B cell (primary cell): ENCODE measurements at regions not wholly inside any gene's neighbourhood (a gene's known extent, or its start where the extent isn't known, plus 50 kb on each side); places are given as distances from the start of the nearest gene placed in this dataset.

Source experiments
- ATAC-seq: fragments of 200-7000 bp; cut with Tn5 transposase; one replicate; pipeline ENCODE4 v1.10.0; 2021; ENCODE audit warnings: low read depth, mild to moderate bottlenecking, moderate number of reproducible peaks, moderate library complexity
- CTCF ChIA-PET: fragments of 350-600 bp; sonication (Branson Sonifier 250); formaldehyde crosslinking; loops from one replicate; lab custom pipeline; 2021; ENCODE audit warnings: antibody characterized with exemption, inconsistent platforms; lab: Charles Lee
- POLR2A ChIA-PET: fragments of 350-600 bp; sonication (Branson Sonifier 250); formaldehyde crosslinking; loops from one replicate; lab custom pipeline; 2021; ENCODE audit warnings: antibody characterized with exemption; lab: Charles Lee
- DNase-seq: peaks from one replicate; pipeline ENCODE4 v3.0.0; 2013
- H2AFZ ChIP-seq: 2 replicates; pipeline ENCODE4 v1.6.1; 2012; ENCODE audit warnings: mild to moderate bottlenecking, low read depth, low read length; ENCODE audit not compliant: insufficient read depth, poor library complexity, severe bottlenecking
- H3K27ac ChIP-seq, 2 donors: 1 replicate in 1 of 2; 2 replicates in 1 of 2; pipeline ENCODE4 v1.5.1; 2012 to 2013; ENCODE audit warnings: low read length in 2 of 2, mild to moderate bottlenecking in 2 of 2, moderate library complexity in 1 of 2
- H3K27me3 ChIP-seq, 4 experiments: fragments of 200-600 bp in 1 of 4; sonication (generic) in 1 of 4; replicated peaks in 1 of 4; 1 replicate in 2 of 4; 2 replicates in 2 of 4; pipeline versions ENCODE4 v1.6.1 to v1.7.0; 2013 to 2016; ENCODE audit warnings: low read length in 3 of 4, mild to moderate bottlenecking in 2 of 4, mixed read lengths in 1 of 4, moderate library complexity in 1 of 4; ENCODE audit not compliant: insufficient read depth in 4 of 4, control insufficient read depth in 3 of 4; ENCODE audit errors: control extremely low read depth in 1 of 4
- H3K36me3 ChIP-seq, 2 experiments: replicated peaks in 1 of 2; 1 replicate in 1 of 2; 2 replicates in 1 of 2; pipeline versions ENCODE4 v1.6.1 to v1.7.1; 2013; ENCODE audit warnings: low read length in 1 of 2; ENCODE audit not compliant: insufficient read depth in 2 of 2, control insufficient read depth in 1 of 2; ENCODE audit errors: control extremely low read depth in 1 of 2, extremely low read depth in 1 of 2
- H3K4me1 ChIP-seq, 2 donors: fragments of 200-600 bp in 1 of 2; sonication (generic) in 1 of 2; 1 replicate in 1 of 2; 2 replicates in 1 of 2; pipeline versions ENCODE4 v1.5.1 to v1.6.1; 2013 to 2017; ENCODE audit warnings: low read length in 2 of 2; ENCODE audit not compliant: control insufficient read depth in 2 of 2, insufficient read depth in 2 of 2
- H3K4me2 ChIP-seq: replicated peaks from 2 replicates; pipeline ENCODE3; 2012; ENCODE audit warnings: mild to moderate bottlenecking, low read depth, low read length; ENCODE audit not compliant: poor library complexity, severe bottlenecking
- H3K4me3 ChIP-seq, 5 experiments: fragments of 200-600 bp in 1 of 5; sonication (generic) in 1 of 5; 1 replicate in 3 of 5; 2 replicates in 2 of 5; pipeline versions ENCODE4 v1.5.1 to v1.7.0; 2011 to 2016; ENCODE audit warnings: low read length in 4 of 5, mild to moderate bottlenecking in 4 of 5, low read depth in 2 of 5, control low read depth in 1 of 5, moderate library complexity in 1 of 5; ENCODE audit not compliant: insufficient read depth in 1 of 5; ENCODE audit errors: control extremely low read depth in 1 of 5, extremely low read depth in 1 of 5
- H3K79me2 ChIP-seq: fragments of 200-600 bp; sonication (generic); one replicate; pipeline ENCODE4 v1.6.0; 2016; ENCODE audit warnings: low read length; ENCODE audit not compliant: control insufficient read depth, insufficient read depth
- H3K9ac ChIP-seq: fragments of 200-600 bp; sonication (generic); 2 replicates; pipeline ENCODE4 v1.6.1; 2017; ENCODE audit warnings: mild to moderate bottlenecking, low read length, moderate library complexity
- H3K9me3 ChIP-seq, 3 donors: one replicate each; pipeline versions ENCODE4 v1.6.1 to v1.7.1; 2013; ENCODE audit warnings: low read length in 2 of 3; ENCODE audit not compliant: control insufficient read depth in 2 of 3, insufficient read depth in 1 of 3; ENCODE audit errors: control extremely low read depth in 1 of 3
- H4K20me1 ChIP-seq: 2 replicates; pipeline ENCODE4 v1.6.0; 2012; ENCODE audit warnings: mild to moderate bottlenecking, low read length; ENCODE audit not compliant: insufficient read depth, control insufficient read depth, poor library complexity, severe bottlenecking
- H3K27ac Mint-ChIP-seq: one replicate; pipeline ENCODE4 v1.8.0; 2021; ENCODE audit warnings: mixed read lengths
- H3K27me3 Mint-ChIP-seq: one replicate; pipeline ENCODE4 v1.8.0; 2021; ENCODE audit warnings: mixed read lengths
- H3K4me1 Mint-ChIP-seq: one replicate; pipeline ENCODE4 v1.8.0; 2021; ENCODE audit warnings: mixed read lengths
- H3K4me3 Mint-ChIP-seq: one replicate; pipeline ENCODE4 v1.8.0; 2021; ENCODE audit warnings: mixed read lengths
- H3K9me3 Mint-ChIP-seq: one replicate; pipeline ENCODE4 v1.8.0; 2022; ENCODE audit warnings: mixed read lengths; ENCODE audit not compliant: insufficient read depth
- EZH2 ChIP-seq: IDR thresholded peaks from 2 replicates; pipeline ENCODE4 v1.6.1; 2012; ENCODE audit warnings: borderline replicate concordance, low read depth, mild to moderate bottlenecking, moderate library complexity, low read length; ENCODE audit not compliant: insufficient read depth, poor library complexity, severe bottlenecking
- WGBS: methylation state at CpG from one replicate; pipeline ENCODE4 v1.1.5; 2013; ENCODE audit warnings: missing lambda C conversion rate; ENCODE audit not compliant: insufficient coverage; 5-methylcytosine and 5-hydroxymethylcytosine counted together
- intact Hi-C: fragments of 100-400 bp; cut with micrococcal nuclease; formaldehyde crosslinking; loops from one replicate; pipeline ENCODE4 v1.10.0; 2022
- TF ChIP-seq, protein P1 (sequence below): fragments of 200-600 bp; IDR thresholded peaks from one replicate; pipeline ENCODE4 v1.8.0; 2022; ENCODE audit warnings: antibody characterized with exemption, mild to moderate bottlenecking

DNA sequence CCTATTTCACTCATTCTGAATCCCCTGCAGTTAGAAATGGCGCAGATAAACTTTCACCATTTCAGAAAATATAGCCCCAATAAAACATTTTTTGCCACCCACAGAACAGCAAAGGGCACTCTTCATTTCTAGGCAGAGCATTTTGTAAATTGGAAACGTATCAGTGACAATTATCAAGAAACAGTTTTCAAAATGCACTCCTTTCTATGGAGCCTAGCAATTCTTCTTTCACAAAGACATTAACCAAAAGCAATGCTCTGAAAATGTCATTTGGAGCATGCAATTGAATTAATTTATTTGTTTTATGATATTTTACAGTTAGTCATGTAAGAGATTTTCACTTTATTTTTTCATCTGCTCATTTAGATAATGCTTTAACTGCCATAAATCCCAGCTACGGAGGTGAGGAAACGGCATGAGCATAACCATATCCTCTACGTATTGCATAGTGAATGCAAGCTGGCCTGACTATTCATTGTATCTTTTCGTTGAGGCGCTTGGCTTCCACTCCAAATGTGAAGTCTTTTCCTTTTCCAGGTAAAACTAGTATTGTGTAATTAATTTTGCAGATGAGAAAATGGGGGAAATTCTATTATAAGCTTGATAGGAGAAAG lies 813.4 kb downstream of the C6orf118 start:
- 96% methylated on average over 7 of the region's 7 CpGs for WGBS
- no peaks in the 10 kb centered on the region for H3K9me3 Mint-ChIP-seq
- POLR2A ChIA-PET, result no interaction called here
- no peak overlapping the region for H3K27ac Mint-ChIP-seq
- no peak overlapping the region for H3K4me3 ChIP-seq
- H3K27ac ChIP-seq, result no peak overlapping the region
- no peak overlapping the region for H2AFZ ChIP-seq
- H3K4me3 Mint-ChIP-seq, result no peak overlapping the region
- no peaks in the 10 kb centered on the region for H3K4me1 Mint-ChIP-seq
- H4K20me1 ChIP-seq, result no peaks in the 10 kb centered on the region
- no peak for DNase-seq
- peaks cover 0 to 3% (median 0%) of the 10 kb centered on the region in 3 donors for H3K9me3 ChIP-seq
- ATAC-seq, result no peak
- H3K9ac ChIP-seq, result no peak overlapping the region
- H3K79me2 ChIP-seq, result no peaks in the 10 kb centered on the region
- no peaks in the 10 kb centered on the region for H3K27me3 Mint-ChIP-seq
- TF ChIP-seq, protein P1, sequence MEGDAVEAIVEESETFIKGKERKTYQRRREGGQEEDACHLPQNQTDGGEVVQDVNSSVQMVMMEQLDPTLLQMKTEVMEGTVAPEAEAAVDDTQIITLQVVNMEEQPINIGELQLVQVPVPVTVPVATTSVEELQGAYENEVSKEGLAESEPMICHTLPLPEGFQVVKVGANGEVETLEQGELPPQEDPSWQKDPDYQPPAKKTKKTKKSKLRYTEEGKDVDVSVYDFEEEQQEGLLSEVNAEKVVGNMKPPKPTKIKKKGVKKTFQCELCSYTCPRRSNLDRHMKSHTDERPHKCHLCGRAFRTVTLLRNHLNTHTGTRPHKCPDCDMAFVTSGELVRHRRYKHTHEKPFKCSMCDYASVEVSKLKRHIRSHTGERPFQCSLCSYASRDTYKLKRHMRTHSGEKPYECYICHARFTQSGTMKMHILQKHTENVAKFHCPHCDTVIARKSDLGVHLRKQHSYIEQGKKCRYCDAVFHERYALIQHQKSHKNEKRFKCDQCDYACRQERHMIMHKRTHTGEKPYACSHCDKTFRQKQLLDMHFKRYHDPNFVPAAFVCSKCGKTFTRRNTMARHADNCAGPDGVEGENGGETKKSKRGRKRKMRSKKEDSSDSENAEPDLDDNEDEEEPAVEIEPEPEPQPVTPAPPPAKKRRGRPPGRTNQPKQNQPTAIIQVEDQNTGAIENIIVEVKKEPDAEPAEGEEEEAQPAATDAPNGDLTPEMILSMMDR, result no peak
- TF ChIP-seq EZH2, result no peak
- no peak overlapping the region for H3K4me2 ChIP-seq
- no peaks in the 10 kb centered on the region for H3K27me3 ChIP-seq
- H3K4me1 ChIP-seq, result no peaks in the 10 kb centered on the region
- H3K36me3 ChIP-seq, result no peaks in the 10 kb centered on the region
- CTCF ChIA-PET, result no interaction called here
- intact Hi-C loops, result no loop called here

DNA sequence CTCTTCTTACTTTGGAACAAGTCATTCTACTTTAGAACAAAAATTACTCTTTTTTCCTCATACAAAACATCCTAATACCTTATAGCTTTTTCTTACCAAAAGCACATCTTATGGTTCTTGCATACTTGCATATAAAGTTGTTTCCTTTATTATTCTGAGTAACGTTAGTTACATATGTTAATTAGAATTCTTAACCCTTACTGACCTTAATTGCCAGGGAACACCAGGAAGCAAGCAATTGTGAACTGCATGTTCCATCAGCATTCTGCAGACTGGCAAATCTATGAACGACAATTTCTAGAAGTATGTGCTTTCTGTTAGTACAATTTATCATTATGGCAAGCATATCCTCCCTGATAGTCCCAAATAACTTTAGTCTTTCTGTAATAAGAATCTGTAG lies 831.0 kb downstream of the C6orf118 start:
- ChIA-PET CTCF (no interaction called here), POLR2A (no interaction called here)
- H3K9ac ChIP-seq, result no peak overlapping the region
- intact Hi-C loops, result no loop called here
- H3K27ac Mint-ChIP-seq, result no peak overlapping the region
- H3K4me2 ChIP-seq, result no peak overlapping the region
- no peaks in the 10 kb centered on the region for H3K27me3 ChIP-seq
- no peak for TF ChIP-seq EZH2
- TF ChIP-seq, protein P1, result no peak
- H3K9me3 ChIP-seq, result peaks cover 0 to 7% (median 5%) of the 10 kb centered on the region in 3 donors
- H3K9me3 Mint-ChIP-seq, result peaks cover 5% of the 10 kb centered on the region
- H3K4me1 ChIP-seq, result no peaks in the 10 kb centered on the region
- ATAC-seq (no peak), DNase-seq (no peak)
- H3K4me3 ChIP-seq, result no peak overlapping the region
- H3K36me3 ChIP-seq, result no peaks in the 10 kb centered on the region
- no peak overlapping the region for H3K4me3 Mint-ChIP-seq
- no peaks in the 10 kb centered on the region for H3K4me1 Mint-ChIP-seq
- no peak overlapping the region for H2AFZ ChIP-seq
- no peaks in the 10 kb centered on the region for H3K79me2 ChIP-seq
- no peaks in the 10 kb centered on the region for H4K20me1 ChIP-seq
- H3K27ac ChIP-seq, result no peak overlapping the region
- H3K27me3 Mint-ChIP-seq, result no peaks in the 10 kb centered on the region
- WGBS, result no CpG with 5 or more reads among the region's 2 CpGs
